IMR-90 (cell line): ENCODE measurements at regions not wholly inside any gene's neighbourhood (a gene's known extent, or its start where the extent isn't known, plus 50 kb on each side); places are given as distances from the start of the nearest gene placed in this dataset.

ENCODE experiments used
- ATAC-seq: fragments of 200-7000 bp; cut with Tn5 transposase; 2 replicates; pipeline ENCODE4 v1.9.1; 2020; ENCODE audit warnings: low read depth, mild to moderate bottlenecking, moderate library complexity
- BruUV-seq: library from RNA; stranded (reverse); fragments of 400-500 nt; replicated peaks from 2 replicates; lab custom pipeline; 2021; lab: Mats Ljungman, UMichigan
- CTCF ChIA-PET: fragments of 300-600 bp; formaldehyde crosslinking; extraction: SDS; loops from one replicate; lab custom pipeline; 2021; ENCODE audit warnings: antibody characterized with exemption; lab: Yijun Ruan, JAX
- POLR2A ChIA-PET: fragments of 300-600 bp; sonication (Branson Sonifier 250); formaldehyde crosslinking; loops from one replicate; lab custom pipeline; 2022; ENCODE audit warnings: antibody characterized with exemption; ENCODE audit not compliant: unreplicated experiment; lab: Charles Lee
- DNase-seq: peaks from one replicate; pipeline ENCODE4 v3.0.0; 2013
- H2AFZ ChIP-seq: replicated peaks from 2 replicates; pipeline ENCODE3; 2013; ENCODE audit warnings: low read length, mild to moderate bottlenecking; ENCODE audit not compliant: poor library complexity
- H2AK5ac ChIP-seq: 2 replicates; pipeline ENCODE4 v1.6.1; 2013; ENCODE audit warnings: low read depth, low read length, inconsistent platforms
- H2AK9ac ChIP-seq: replicated peaks from 2 replicates; pipeline ENCODE3; 2013; ENCODE audit warnings: mild to moderate bottlenecking, low read depth, low read length, moderate library complexity; ENCODE audit not compliant: poor library complexity
- H2BK120ac ChIP-seq: 2 replicates; pipeline ENCODE4 v1.6.1; 2013; ENCODE audit warnings: low read depth, low read length, inconsistent platforms
- H2BK15ac ChIP-seq: 3 replicates; pipeline ENCODE4 v1.6.1; 2013; ENCODE audit warnings: low read depth, low read length, inconsistent platforms
- H2BK20ac ChIP-seq: 2 replicates; pipeline ENCODE4 v1.6.1; 2013; ENCODE audit warnings: low read depth, mild to moderate bottlenecking, inconsistent platforms, low read length, moderate library complexity
- H2BK5ac ChIP-seq: 2 replicates; pipeline ENCODE4 v1.6.1; 2013; ENCODE audit warnings: mild to moderate bottlenecking, low read depth, low read length, inconsistent platforms; ENCODE audit not compliant: poor library complexity, severe bottlenecking
- H3K14ac ChIP-seq: replicated peaks from 2 replicates; pipeline ENCODE4 v1.6.1; 2013; ENCODE audit warnings: low read depth, low read length, inconsistent platforms
- H3K18ac ChIP-seq: 2 replicates; pipeline ENCODE4 v1.6.1; 2013; ENCODE audit warnings: low read depth, low read length, control low read depth
- H3K23ac ChIP-seq: 2 replicates; pipeline ENCODE4 v1.6.1; 2013; ENCODE audit warnings: low read depth, low read length, inconsistent platforms
- H3K27ac ChIP-seq: 2 replicates; pipeline ENCODE4 v1.5.1; 2013; ENCODE audit warnings: mild to moderate bottlenecking, control low read depth, low read length; ENCODE audit not compliant: insufficient read depth
- H3K27me3 ChIP-seq: 2 replicates; pipeline ENCODE4 v1.6.1; 2013; ENCODE audit warnings: low read length; ENCODE audit not compliant: control insufficient read depth, insufficient read depth
- H3K36me3 ChIP-seq: 2 replicates; pipeline ENCODE4 v1.6.1; 2013; ENCODE audit warnings: low read length, mixed read lengths; ENCODE audit not compliant: control insufficient read depth, insufficient read depth
- H3K4ac ChIP-seq: 2 replicates; pipeline ENCODE4 v1.6.1; 2013; ENCODE audit warnings: low read depth, low read length, inconsistent platforms
- H3K4me1 ChIP-seq: 2 replicates; pipeline ENCODE4 v1.6.1; 2013; ENCODE audit warnings: low read length, mixed read lengths; ENCODE audit not compliant: control insufficient read depth, insufficient read depth
- H3K4me2 ChIP-seq: 2 replicates; pipeline ENCODE4 v1.6.1; 2013; ENCODE audit warnings: low read depth, mild to moderate bottlenecking, control low read depth, low read length, moderate library complexity
- H3K4me3 ChIP-seq: 2 replicates; pipeline ENCODE4 v1.5.1; 2013; ENCODE audit warnings: low read depth, mild to moderate bottlenecking, control low read depth, low read length, moderate library complexity; ENCODE audit not compliant: insufficient read depth
- H3K56ac ChIP-seq: 2 replicates; pipeline ENCODE4 v1.6.1; 2013; ENCODE audit warnings: low read length, inconsistent platforms; ENCODE audit not compliant: insufficient read depth; ENCODE audit errors: extremely low read depth
- H3K79me1 ChIP-seq, 2 experiments: 2 replicates each; pipeline ENCODE4 v1.6.1; 2013; ENCODE audit warnings: low read length in 2 of 2, inconsistent platforms in 1 of 2, low read depth in 1 of 2
- H3K9ac ChIP-seq: 2 replicates; pipeline ENCODE4 v1.6.1; 2013; ENCODE audit warnings: low read depth, low read length, control low read depth
- H3K9me1 ChIP-seq: 2 replicates; pipeline ENCODE4 v1.6.1; 2013; ENCODE audit warnings: low read length, inconsistent platforms; ENCODE audit not compliant: insufficient read depth
- H3K9me3 ChIP-seq: 2 replicates; pipeline ENCODE4 v1.6.1; 2013; ENCODE audit warnings: low read length; ENCODE audit not compliant: control insufficient read depth, insufficient read depth
- H4K20me1 ChIP-seq: 2 replicates; pipeline ENCODE4 v1.6.1; 2013; ENCODE audit warnings: low read length, inconsistent platforms; ENCODE audit not compliant: insufficient read depth
- H4K5ac ChIP-seq: 2 replicates; pipeline ENCODE4 v1.6.1; 2013; ENCODE audit warnings: mild to moderate bottlenecking, low read depth, low read length, control low read depth
- H4K8ac ChIP-seq, 2 experiments: 2 replicates each; pipeline ENCODE4 v1.6.1; 2013; ENCODE audit warnings: low read depth in 2 of 2, low read length in 2 of 2, control low read depth in 1 of 2, inconsistent platforms in 1 of 2
- H4K91ac ChIP-seq: 2 replicates; pipeline ENCODE4 v1.6.1; 2013; ENCODE audit warnings: low read depth, low read length, inconsistent platforms; ENCODE audit not compliant: insufficient read depth
- BHLHE40 ChIP-seq: fragments of 150-350 bp; IDR thresholded peaks from 2 replicates; pipeline ENCODE4 v1.6.1; 2016; ENCODE audit warnings: mild to moderate bottlenecking, low read depth, low read length
- MAFK ChIP-seq: IDR thresholded peaks from 2 replicates; pipeline ENCODE4 v1.6.1; 2012; ENCODE audit warnings: low read depth, low read length, improper control_type of control experiment
- MXI1 ChIP-seq: IDR thresholded peaks from 2 replicates; pipeline ENCODE4 v1.6.1; 2012; ENCODE audit warnings: low read depth, mild to moderate bottlenecking, low read length, moderate library complexity, borderline replicate concordance
- NFE2L2 ChIP-seq: fragments of 150-350 bp; IDR thresholded peaks from 2 replicates; pipeline ENCODE4 v1.6.1; 2016; ENCODE audit warnings: low read depth, mild to moderate bottlenecking, low read length
- POLR2A ChIP-seq: IDR thresholded peaks from 2 replicates; pipeline ENCODE4 v1.6.1; 2012; ENCODE audit warnings: mild to moderate bottlenecking, low read depth, low read length
- RAD21 ChIP-seq: IDR thresholded peaks from 2 replicates; pipeline ENCODE4 v1.6.1; 2012; ENCODE audit warnings: low read length, improper control_type of control experiment
- WGBS, 2 experiments: methylation state at CpG; one replicate each; pipeline versions ENCODE4 v1.1.5 to v1.1.7; 2013; ENCODE audit warnings: missing lambda C conversion rate in 2 of 2; ENCODE audit not compliant: insufficient read length in 1 of 2; ENCODE audit errors: extremely low coverage in 2 of 2; 5-methylcytosine and 5-hydroxymethylcytosine counted together
- dilution Hi-C: fragments of 300-500 bp; cut with HindIII; formaldehyde crosslinking; loops from one replicate; pipeline ENCODE4 v1.14.3; 2018; ENCODE audit warnings: low sequenced_read_pairs; ENCODE audit not compliant: unreplicated experiment
- in situ Hi-C: fragments of 300-500 bp; cut with MboI; formaldehyde crosslinking; loops from 3 replicates; pipeline ENCODE4 v1.14.3; 2019; ENCODE audit warnings: low sequenced_read_pairs, inconsistent platforms, mixed read lengths
- intact Hi-C: fragments of 100-400 bp; cut with micrococcal nuclease; formaldehyde crosslinking; loops from 2 replicates; pipeline ENCODE4 v1.10.0; 2022

GRCh38 chr21:36544545-36544944 is 64.6 kb upstream of the CLDN14 start:
- H4K20me1 ChIP-seq = no peaks in the 10 kb centered on the region; the same call in 1 of the 2 replicates
- CTCF ChIA-PET = no interaction called here
- TF ChIP-seq MAFK (no peak), MXI1 (no peak), NFE2L2 (no peak), POLR2A (no peak), BHLHE40 (no peak), RAD21 (no peak)
- H3K9ac ChIP-seq = no peak overlapping the region
- no peak overlapping the region for H3K18ac ChIP-seq
- no peak overlapping the region for H2BK120ac ChIP-seq
- no peak overlapping the region for H3K4me3 ChIP-seq
- no peak for ATAC-seq
- H3K79me1 ChIP-seq = no peaks in the 10 kb centered on the region
- no peak overlapping the region for H2BK15ac ChIP-seq
- no peak overlapping the region for H2AK5ac ChIP-seq
- H3K36me3 ChIP-seq = no peaks in the 10 kb centered on the region
- H3K9me3 ChIP-seq = peaks cover 2% of the 10 kb centered on the region; the same call in 1 of the 2 replicates
- intact Hi-C loops = no loop called here
- peaks cover 1% of the 10 kb centered on the region; the same call in 1 of the 2 replicates for H3K9me1 ChIP-seq
- no peak overlapping the region for H2BK20ac ChIP-seq
- no peak overlapping the region for H3K4me2 ChIP-seq
- H3K4me1 ChIP-seq = no peaks in the 10 kb centered on the region
- H3K27ac ChIP-seq = no peak overlapping the region
- dilution Hi-C loops = no loop called here
- no peak overlapping the region for H4K91ac ChIP-seq
- H2AK9ac ChIP-seq = no peak overlapping the region
- in situ Hi-C loops = no loop called here
- no peak overlapping the region for H2AFZ ChIP-seq
- no peak overlapping the region for H3K4ac ChIP-seq
- H3K27me3 ChIP-seq = peaks cover 86% of the 10 kb centered on the region
- no TSS peak for BruUV-seq
- WGBS, 2 experiments = 83% methylated on average over 2 of the region's 9 CpGs; no CpG with 5 or more reads in 1 of the 2 experiments
- H3K56ac ChIP-seq = no peak overlapping the region
- H3K14ac ChIP-seq = no peak overlapping the region
- no peak overlapping the region for H4K5ac ChIP-seq
- DNase-seq = no peak
- H2BK5ac ChIP-seq = no peak overlapping the region
- no peak overlapping the region for H3K23ac ChIP-seq
- no peak overlapping the region for H4K8ac ChIP-seq
- POLR2A ChIA-PET = no interaction called here
